Activated naive CD8-positive, alpha-beta T cell (primary cell): ENCODE measurements at regions not wholly inside any gene's neighbourhood (a gene's known extent, or its start where the extent isn't known, plus 50 kb on each side); places are given as distances from the start of the nearest gene placed in this dataset.
"Not testable (repeated sequence)": the region's sequence is repeated elsewhere in the genome, so short reads cannot be mapped to it uniquely, and the experiment has no call there.

Source experiments
- H3K27ac Mint-ChIP-seq: one replicate; pipeline ENCODE4 v1.8.0; 2021; ENCODE audit warnings: mixed read lengths
- H3K27me3 Mint-ChIP-seq: one replicate; pipeline ENCODE4 v1.8.0; 2021; ENCODE audit warnings: mixed read lengths
- H3K36me3 Mint-ChIP-seq: one replicate; pipeline ENCODE4 v1.8.0; 2021; ENCODE audit warnings: mixed read lengths
- H3K4me1 Mint-ChIP-seq: one replicate; pipeline ENCODE4 v1.8.0; 2021; ENCODE audit warnings: low read depth, mixed read lengths
- H3K4me3 Mint-ChIP-seq: one replicate; pipeline ENCODE4 v1.8.0; 2021; ENCODE audit warnings: mild to moderate bottlenecking, mixed read lengths
- H3K9me3 Mint-ChIP-seq: one replicate; pipeline ENCODE4 v1.8.0; 2021; ENCODE audit warnings: low read depth, mixed read lengths

DNA sequence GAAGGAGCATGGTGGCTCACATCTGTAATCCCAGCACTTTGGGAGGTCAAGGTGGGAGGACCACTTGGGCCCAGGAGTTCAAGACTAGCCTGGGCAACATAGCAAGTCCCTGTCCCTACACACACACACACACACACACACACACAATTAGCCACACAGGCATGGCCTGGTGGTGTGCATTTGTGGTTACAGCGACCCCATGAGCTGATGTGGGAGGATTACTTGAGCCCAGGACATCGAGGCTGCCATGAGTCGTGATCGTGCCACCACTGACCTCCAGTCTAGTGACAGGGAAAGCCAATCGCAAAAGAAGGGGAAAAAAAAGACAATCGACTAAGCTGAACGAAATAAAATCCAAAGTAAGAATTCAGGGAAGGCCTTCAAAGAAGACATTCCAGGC lies 67.9 kb downstream of the TBX3 start:
- Mint-ChIP-seq H3K27me3 (peaks cover 13% of the 10 kb centered on the region), H3K4me3 (no peak overlapping the region), H3K36me3 (peaks cover 5% of the 10 kb centered on the region), H3K9me3 (peaks cover 7% of the 10 kb centered on the region), H3K27ac (no peak overlapping the region), H3K4me1 (no peaks in the 10 kb centered on the region)

DNA sequence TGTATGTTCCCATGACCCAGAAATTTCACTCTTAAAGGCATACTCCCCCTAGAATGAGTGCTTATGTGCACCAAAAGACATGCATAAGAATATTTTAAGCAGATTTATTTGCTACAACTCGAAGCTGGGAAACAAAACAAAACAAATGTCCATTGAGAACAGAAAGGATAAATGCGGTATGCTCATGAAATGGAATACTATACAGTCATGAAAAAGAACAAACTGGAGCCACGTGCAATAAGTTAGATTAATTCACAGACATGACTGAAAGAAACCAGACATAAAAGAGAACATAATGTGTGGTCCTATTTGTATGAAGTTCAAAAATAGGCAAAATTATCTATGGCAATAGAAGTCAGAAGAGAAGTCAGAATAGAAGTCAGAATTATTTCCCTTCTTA lies 69.9 kb downstream of the TBX3 start:
- no peak overlapping the region for H3K4me3 Mint-ChIP-seq
- H3K9me3 Mint-ChIP-seq = peaks cover 7% of the 10 kb centered on the region
- no peak overlapping the region for H3K27ac Mint-ChIP-seq
- H3K4me1 Mint-ChIP-seq = no peaks in the 10 kb centered on the region
- H3K27me3 Mint-ChIP-seq = peaks cover 11% of the 10 kb centered on the region
- H3K36me3 Mint-ChIP-seq = peaks cover 5% of the 10 kb centered on the region

DNA sequence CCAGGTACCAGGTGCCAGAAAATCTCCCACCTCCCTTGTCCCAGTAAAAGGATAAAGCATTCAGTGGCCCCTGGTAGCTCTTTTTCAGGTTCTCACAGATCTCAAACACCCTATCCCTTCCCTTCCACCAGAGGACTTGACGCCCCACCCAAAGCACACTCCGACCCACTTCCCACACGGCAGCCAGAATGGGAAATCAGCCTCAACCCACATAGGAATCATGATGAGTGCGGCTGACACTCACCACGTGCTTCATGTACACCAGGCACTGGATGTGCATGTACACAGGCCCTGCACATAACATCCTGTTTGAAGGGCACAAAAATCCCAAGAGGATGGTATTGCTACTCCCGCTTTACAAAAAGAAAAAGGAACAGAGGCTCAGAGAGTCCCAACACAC lies 71.9 kb downstream of the TBX3 start:
- H3K9me3 Mint-ChIP-seq = peaks cover 3% of the 10 kb centered on the region
- no peaks in the 10 kb centered on the region for H3K4me1 Mint-ChIP-seq
- H3K27ac Mint-ChIP-seq = no peak overlapping the region
- H3K36me3 Mint-ChIP-seq = no peaks in the 10 kb centered on the region
- peaks cover 7% of the 10 kb centered on the region for H3K27me3 Mint-ChIP-seq
- H3K4me3 Mint-ChIP-seq = no peak overlapping the region

DNA sequence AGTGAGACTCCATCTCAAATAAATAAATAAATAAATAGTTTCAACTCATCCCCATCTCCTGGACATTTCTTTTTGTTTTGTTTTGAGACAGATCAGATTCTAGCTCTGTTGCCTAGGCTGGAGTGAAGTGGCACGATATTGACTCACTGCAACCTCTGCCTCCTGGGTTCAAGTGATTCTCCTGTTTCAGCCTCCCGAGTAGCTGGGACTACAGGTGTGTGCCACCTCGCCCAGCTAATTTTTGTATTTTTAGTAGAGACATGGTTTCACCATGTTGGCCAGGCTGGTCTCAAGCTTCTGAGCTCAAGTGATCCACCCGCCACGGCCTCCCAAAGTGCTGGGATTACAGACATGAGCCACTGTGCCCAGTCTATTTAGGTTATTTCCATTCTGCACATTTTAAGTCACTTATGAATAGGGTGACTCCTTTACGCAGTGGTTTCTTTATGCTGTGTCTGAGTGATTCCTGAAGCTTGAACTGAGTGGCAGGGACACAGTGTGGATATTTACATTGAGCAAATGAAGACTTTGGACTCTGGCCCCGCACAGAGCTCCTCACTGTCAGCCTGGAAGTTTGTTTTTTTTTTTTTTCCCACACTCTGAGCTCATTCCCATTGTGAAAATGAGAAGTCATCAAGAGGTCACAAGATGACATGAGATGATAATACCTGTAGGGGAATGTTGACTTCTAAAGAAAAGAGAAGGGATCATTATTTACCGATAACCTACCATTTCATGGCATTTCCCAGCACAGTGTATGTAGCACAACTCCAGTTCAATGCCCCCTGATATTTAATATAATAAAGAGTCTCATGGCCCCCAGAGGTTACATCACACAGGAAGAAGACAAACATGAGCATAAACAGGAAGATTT lies 72.6 kb downstream of the TBX3 start:
- H3K9me3 Mint-ChIP-seq = no peaks in the 10 kb centered on the region
- H3K4me3 Mint-ChIP-seq = no peak overlapping the region
- H3K4me1 Mint-ChIP-seq = no peaks in the 10 kb centered on the region
- H3K36me3 Mint-ChIP-seq = no peaks in the 10 kb centered on the region
- peaks cover 5% of the 10 kb centered on the region for H3K27me3 Mint-ChIP-seq
- no peak overlapping the region for H3K27ac Mint-ChIP-seq

DNA sequence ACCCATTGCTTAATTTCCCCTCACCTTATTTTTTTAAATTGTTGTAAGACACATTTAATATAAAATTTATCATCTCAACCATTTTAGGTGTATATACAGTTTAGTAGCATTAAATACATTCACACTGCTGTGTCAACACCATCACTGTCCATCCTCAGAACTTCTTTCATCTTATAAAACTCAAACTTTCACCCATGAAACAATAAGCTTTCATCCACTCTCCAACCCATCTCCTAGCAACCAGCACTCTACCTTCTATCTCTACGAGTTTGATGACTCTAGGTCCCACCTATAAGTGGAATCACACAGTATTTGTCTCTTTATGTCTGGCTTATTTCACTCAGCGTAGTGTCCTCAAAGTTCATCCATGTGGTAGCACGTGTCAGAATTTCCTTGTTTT lies 75.5 kb downstream of the TBX3 start:
- no peaks in the 10 kb centered on the region for H3K9me3 Mint-ChIP-seq
- H3K4me3 Mint-ChIP-seq = no peak overlapping the region
- no peaks in the 10 kb centered on the region for H3K36me3 Mint-ChIP-seq
- H3K4me1 Mint-ChIP-seq = no peaks in the 10 kb centered on the region
- no peak overlapping the region for H3K27ac Mint-ChIP-seq
- peaks cover 2% of the 10 kb centered on the region for H3K27me3 Mint-ChIP-seq

DNA sequence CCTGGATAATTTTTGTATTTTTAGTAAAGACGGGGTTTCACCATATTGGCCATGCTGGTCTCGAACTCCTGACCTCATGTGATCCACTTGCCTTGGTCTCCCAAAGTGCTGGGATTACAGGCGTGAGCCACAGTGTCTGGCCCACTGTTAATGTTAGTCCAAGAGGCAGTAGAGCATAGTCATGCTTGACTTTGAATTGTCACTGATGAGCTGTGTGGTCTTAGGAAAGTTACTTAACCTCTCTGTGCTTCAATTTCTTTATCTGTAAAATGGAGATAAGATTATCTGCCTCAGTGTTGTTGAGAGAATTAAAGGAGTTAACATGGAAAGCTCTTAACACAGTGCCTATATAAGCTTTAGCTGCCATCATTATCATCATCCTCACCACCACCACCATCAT lies 78.1 kb downstream of the TBX3 start:
- Mint-ChIP-seq H3K36me3 (no peaks in the 10 kb centered on the region), H3K4me1 (no peaks in the 10 kb centered on the region), H3K9me3 (peaks cover 6% of the 10 kb centered on the region), H3K4me3 (no peak overlapping the region), H3K27ac (no peak overlapping the region), H3K27me3 (peaks cover 6% of the 10 kb centered on the region)

DNA sequence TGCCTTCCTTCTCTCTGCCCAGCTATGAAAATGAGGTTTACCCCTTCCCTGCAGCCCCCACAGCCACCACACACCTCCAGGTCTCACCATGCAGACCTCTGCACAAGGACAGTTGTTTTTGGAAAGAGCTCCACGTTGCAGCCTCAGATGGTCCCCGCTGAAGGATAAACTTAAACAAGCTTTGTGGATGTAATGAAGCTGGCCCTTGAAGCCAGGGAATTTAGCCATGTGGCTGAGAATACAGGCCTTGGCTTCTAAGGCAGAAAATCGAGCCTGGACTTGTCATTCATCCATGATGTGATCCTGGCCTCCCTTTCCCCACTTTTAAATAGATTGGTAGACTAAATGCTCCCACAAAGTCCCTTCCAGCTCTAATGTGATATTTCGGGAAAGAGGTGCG lies 79.4 kb downstream of the TBX3 start:
- Mint-ChIP-seq H3K27ac (no peak overlapping the region), H3K27me3 (peaks cover 6% of the 10 kb centered on the region), H3K4me3 (no peak overlapping the region), H3K9me3 (peaks cover 6% of the 10 kb centered on the region), H3K36me3 (no peaks in the 10 kb centered on the region), H3K4me1 (no peaks in the 10 kb centered on the region)

DNA sequence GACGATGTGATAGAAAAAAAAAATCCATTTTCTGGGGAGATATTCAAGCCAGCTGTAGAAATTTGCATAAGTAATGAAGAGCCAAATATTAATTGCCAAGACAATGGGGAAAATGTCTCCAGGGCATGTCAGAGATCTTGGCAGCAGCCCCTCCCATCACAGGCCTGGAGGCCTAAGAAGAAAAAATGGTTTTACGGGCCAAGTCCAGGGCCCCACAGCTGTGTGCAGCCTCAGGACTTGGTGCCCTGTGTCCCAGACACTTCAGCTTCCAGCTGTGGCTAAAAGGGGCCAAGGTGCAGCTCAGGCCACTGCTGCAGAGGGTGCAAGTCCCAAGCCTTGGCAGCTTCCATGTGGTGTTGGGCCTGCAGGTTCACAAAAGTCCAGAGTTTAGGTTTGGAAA lies 83.4 kb downstream of the TBX3 start:
- H3K27me3 Mint-ChIP-seq, H3K27ac Mint-ChIP-seq, H3K4me1 Mint-ChIP-seq, H3K9me3 Mint-ChIP-seq, H3K36me3 Mint-ChIP-seq, H3K4me3 Mint-ChIP-seq: not testable (repeated sequence)

DNA sequence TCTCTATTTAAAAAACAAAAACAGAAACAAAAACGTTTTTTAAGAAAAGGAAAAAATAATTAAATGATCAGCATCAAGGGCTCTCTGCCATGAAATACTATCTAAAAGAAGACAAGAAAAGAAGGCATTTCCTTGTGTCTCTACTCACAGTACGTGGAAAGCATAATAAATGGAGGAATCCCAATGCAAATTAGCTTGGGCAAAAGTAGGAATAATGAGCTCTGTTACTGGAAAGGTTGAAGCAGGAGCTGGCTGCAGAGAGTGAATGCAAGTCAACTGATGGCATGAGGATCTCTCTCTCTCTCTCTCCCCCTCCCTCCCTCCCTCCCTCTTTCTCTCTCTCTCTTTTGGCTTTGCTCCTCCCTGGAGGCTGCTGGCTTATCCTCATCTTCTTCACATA lies 85.9 kb downstream of the TBX3 start:
- Mint-ChIP-seq H3K36me3 (no peaks in the 10 kb centered on the region), H3K4me1 (no peaks in the 10 kb centered on the region), H3K9me3 (peaks cover 6% of the 10 kb centered on the region), H3K27ac (no peak overlapping the region), H3K4me3 (no peak overlapping the region), H3K27me3 (peaks cover 8% of the 10 kb centered on the region)

DNA sequence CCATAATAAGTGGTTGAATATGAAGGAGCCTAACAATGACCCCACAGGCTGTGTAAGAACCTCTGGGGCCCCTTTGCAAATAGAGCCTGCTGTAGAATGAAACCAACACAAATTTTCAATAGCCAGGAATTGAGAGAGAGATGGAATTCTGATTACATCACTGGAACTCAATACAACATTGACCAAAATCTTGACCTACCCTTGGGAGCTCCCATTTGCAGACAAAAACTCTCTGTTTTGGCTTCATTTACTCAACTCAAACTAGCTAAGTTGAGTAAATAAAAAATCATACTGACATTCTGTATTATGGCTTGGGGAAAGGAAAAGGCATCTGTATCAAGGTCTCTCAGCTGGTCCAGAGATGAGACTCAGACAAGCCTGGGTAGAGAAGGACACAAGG lies 91.0 kb downstream of the TBX3 start:
- no peaks in the 10 kb centered on the region for H3K4me1 Mint-ChIP-seq
- no peak overlapping the region for H3K4me3 Mint-ChIP-seq
- peaks cover 3% of the 10 kb centered on the region for H3K27me3 Mint-ChIP-seq
- no peak overlapping the region for H3K27ac Mint-ChIP-seq
- no peaks in the 10 kb centered on the region for H3K36me3 Mint-ChIP-seq
- peaks cover 7% of the 10 kb centered on the region for H3K9me3 Mint-ChIP-seq

DNA sequence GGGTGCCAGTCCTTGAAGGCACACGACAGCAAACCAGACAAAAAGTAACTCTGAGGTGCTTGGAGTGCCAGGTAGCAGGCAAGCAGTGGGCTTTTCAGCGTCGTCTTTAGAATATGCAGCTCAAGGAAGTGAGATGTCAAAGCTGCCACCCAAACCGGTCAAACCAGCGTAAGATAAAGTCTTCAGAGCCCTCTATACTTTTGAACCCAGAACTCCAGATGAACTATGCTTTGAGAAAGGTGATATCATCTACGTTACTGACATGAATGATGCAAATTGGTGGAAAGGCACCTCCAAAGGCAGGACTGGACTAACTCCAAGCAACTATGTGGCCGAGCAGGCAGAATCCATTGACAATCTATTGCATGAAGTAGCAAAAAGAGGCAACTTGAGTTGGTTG lies 95.9 kb downstream of the TBX3 start:
- no peaks in the 10 kb centered on the region for H3K36me3 Mint-ChIP-seq
- H3K4me3 Mint-ChIP-seq = no peak overlapping the region
- peaks cover 7% of the 10 kb centered on the region for H3K9me3 Mint-ChIP-seq
- H3K27me3 Mint-ChIP-seq = no peaks in the 10 kb centered on the region
- no peaks in the 10 kb centered on the region for H3K4me1 Mint-ChIP-seq
- H3K27ac Mint-ChIP-seq = no peak overlapping the region

DNA sequence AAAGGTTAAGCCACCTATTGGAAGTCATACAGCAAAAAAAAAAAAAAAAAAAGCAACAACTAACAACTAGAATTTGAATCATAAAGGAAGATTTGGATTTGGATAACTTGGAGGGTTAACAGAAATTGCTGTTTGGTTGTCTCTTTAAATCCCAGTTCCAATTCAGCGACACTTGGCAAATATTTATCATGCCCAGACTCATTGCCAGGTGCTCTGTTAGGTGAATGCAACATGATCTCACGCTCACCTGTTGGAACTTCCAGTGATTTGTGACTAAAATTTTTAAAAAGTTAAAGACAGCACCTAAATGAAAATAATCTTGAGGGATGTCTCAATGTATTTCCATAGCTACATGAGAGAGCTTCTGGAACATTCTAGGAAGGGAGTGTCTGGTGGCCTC lies 103.7 kb downstream of the TBX3 start:
- Mint-ChIP-seq H3K4me3 (no peak overlapping the region), H3K27ac (no peak overlapping the region), H3K27me3 (peaks cover 5% of the 10 kb centered on the region), H3K4me1 (no peaks in the 10 kb centered on the region), H3K36me3 (no peaks in the 10 kb centered on the region), H3K9me3 (no peaks in the 10 kb centered on the region)

DNA sequence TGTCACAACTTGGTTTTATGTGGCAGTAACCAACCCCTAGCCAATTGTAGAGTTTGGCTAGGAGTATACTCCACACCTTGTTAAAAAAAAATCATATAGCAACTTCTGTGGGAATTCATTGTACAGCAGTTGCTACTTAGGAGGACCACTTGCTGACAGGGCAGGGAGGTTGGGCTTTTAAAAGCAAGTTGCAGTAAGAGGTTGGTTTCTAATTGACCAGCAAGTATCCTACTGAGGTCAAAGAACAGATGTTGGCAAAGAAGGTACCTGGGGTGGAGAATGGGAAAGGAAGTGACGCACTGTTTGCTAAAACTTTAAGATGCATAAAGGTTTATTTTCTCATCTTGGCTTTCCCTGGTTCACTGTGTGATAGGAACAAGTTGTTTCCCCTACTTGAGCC lies 104.6 kb downstream of the TBX3 start:
- Mint-ChIP-seq H3K27ac (no peak overlapping the region), H3K36me3 (no peaks in the 10 kb centered on the region), H3K9me3 (no peaks in the 10 kb centered on the region), H3K27me3 (peaks cover 5% of the 10 kb centered on the region), H3K4me1 (no peaks in the 10 kb centered on the region), H3K4me3 (no peak overlapping the region)

DNA sequence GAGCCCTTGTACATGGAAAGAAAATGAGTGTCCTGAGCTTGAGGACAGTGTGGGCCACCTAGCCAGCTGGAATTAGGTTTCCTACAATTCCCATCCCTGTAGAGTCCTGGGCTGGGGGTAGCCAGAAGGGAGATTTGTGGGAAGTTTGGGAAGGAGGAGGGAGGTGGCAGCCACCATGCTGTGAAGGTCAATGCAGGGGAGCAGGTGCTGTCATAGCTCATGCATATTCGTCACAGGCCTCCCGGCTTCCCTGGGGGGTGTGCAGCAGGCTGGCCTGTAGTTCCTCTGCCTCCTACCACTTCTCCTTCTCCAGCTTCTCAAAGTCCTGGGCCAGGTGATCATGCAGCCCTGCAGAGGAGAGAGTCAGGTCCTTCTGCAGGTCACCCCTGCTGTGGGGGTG lies 121.3 kb downstream of the TBX3 start:
- no peaks in the 10 kb centered on the region for H3K9me3 Mint-ChIP-seq
- no peak overlapping the region for H3K27ac Mint-ChIP-seq
- H3K27me3 Mint-ChIP-seq = no peaks in the 10 kb centered on the region
- no peaks in the 10 kb centered on the region for H3K36me3 Mint-ChIP-seq
- H3K4me3 Mint-ChIP-seq = no peak overlapping the region
- H3K4me1 Mint-ChIP-seq = no peaks in the 10 kb centered on the region

DNA sequence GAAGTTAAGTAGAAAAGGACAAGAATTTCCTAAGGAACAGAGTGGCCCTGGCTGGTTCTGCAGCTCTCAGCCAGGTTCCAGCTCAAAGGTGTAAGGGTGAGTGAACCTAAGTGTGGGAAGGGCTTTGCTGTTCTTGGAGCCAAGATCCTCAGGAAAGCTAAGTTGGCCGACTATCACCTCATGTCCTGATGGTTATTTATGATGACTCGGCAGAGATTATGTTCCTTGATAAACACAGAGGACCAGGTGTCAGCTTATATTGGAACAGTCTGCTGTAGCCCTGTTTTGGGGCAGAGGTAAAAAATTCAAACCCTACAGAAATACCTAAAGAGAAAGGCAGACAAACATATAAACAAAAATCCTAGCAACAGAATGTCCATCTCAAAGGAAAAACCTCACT lies 128.5 kb downstream of the TBX3 start:
- Mint-ChIP-seq H3K27me3 (no peaks in the 10 kb centered on the region), H3K27ac (no peak overlapping the region), H3K36me3 (no peaks in the 10 kb centered on the region), H3K4me3 (no peak overlapping the region), H3K4me1 (no peaks in the 10 kb centered on the region), H3K9me3 (no peaks in the 10 kb centered on the region)

DNA sequence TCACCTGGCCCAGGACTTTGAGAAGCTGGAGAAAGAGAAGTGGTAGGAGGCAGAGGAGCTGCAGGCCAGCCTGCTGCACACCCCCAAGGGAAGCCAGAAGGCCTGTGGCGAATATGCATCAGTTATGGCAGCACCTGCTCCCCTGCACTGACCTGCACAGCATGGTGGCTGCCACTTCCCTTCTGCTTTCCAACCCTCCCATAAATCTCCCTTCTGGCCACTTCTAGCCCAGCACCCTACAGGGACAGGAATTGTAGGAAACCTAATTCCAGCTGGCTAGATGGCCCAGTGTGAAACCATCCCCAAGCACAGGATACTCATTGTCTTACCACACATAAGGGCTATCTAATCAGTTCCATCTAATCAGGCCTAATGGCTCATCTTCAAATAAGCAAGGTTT lies 136.3 kb downstream of the TBX3 start:
- no peaks in the 10 kb centered on the region for H3K4me1 Mint-ChIP-seq
- no peaks in the 10 kb centered on the region for H3K27me3 Mint-ChIP-seq
- H3K36me3 Mint-ChIP-seq = no peaks in the 10 kb centered on the region
- no peak overlapping the region for H3K4me3 Mint-ChIP-seq
- H3K9me3 Mint-ChIP-seq = no peaks in the 10 kb centered on the region
- H3K27ac Mint-ChIP-seq = no peak overlapping the region
